ENCODE measurements at regions not wholly inside any gene's neighbourhood (a gene's known extent, or its start where the extent isn't known, plus 50 kb on each side); places are given as distances from the start of the nearest gene placed in this dataset.

GRCh38 chr5:3825531-3826451 is 230.2 kb downstream of the IRX1 start:
- no peak for DNase-seq (ENCODE audit: low read depth)

DNA sequence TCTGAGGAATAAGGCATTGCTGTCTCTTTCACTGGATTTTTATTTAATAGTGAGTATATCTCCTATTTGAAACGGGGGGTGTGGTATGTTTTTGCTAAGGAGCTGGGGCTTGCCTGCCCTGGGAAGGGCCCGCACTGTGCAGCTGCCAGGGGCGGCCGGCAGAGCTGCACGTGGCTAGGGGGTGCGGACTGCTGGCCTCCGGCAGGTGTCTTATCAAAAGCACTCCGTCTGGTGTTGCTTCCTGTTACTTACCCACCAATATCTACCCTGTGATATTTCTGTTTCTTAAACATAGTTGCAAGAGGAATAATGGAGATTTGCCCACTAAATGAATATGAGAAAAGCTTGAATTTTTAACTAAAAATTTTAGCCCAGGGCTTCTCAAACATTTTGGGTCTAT is 232.0 kb downstream of the IRX1 start:
- no peak for DNase-seq (ENCODE audit: low read depth)
- Histone ChIP-seq H3K9ac (ENCODE audit: low read length) (no peak overlapping the region), H3K36me3 (ENCODE audit: control insufficient read depth, insufficient read depth, low read length, severe bottlenecking) (no peaks in the 10 kb centered on the region), H3K4me1 (ENCODE audit: control insufficient read depth, insufficient read depth, low read length) (no peaks in the 10 kb centered on the region), H3K4me3 (ENCODE audit: low read length) (no peak overlapping the region), H3K9me3 (ENCODE audit: control insufficient read depth, low read length) (no peaks in the 10 kb centered on the region), H3K27me3 (replicated peaks; ENCODE audit: control insufficient read depth, insufficient read depth, low read length) (no peaks in the 10 kb centered on the region)

More at GRCh38 chr5:3825531-3826451, 230.2 kb downstream of the IRX1 start:
- Histone ChIP-seq H3K4me1 (ENCODE audit: control insufficient read depth, insufficient read depth, low read length) (no peaks in the 10 kb centered on the region), H3K27me3 (replicated peaks; ENCODE audit: control insufficient read depth, insufficient read depth, low read length) (no peaks in the 10 kb centered on the region), H3K4me3 (ENCODE audit: low read length) (no peak overlapping the region), H3K9ac (ENCODE audit: low read length) (no peak overlapping the region), H3K9me3 (ENCODE audit: control insufficient read depth, low read length) (no peaks in the 10 kb centered on the region), H3K36me3 (ENCODE audit: control insufficient read depth, insufficient read depth, low read length, severe bottlenecking) (no peaks in the 10 kb centered on the region)

DNA sequence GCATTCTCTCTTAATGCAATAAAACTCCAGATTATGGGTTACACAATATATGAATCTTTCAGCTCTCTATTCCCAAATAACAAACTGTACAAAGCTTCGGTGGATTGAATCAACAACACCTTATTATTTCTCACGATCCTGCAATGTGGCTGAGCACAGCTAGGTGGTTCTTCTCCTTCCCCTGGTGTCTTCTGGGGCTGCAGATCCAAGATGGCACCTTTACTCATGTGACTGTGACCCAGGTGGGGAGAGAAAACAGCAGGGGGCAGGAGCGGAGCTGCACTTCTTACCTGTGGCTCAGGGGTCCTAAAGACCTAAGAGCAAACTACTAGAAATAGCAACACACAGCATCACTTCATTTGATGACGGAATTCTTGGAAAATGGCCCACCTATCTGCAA is 233.1 kb downstream of the IRX1 start:
- Histone ChIP-seq H3K9me3 (ENCODE audit: control insufficient read depth, low read length) (no peaks in the 10 kb centered on the region), H3K36me3 (ENCODE audit: control insufficient read depth, insufficient read depth, low read length, severe bottlenecking) (no peaks in the 10 kb centered on the region), H3K4me3 (ENCODE audit: low read length) (no peak overlapping the region), H3K4me1 (ENCODE audit: control insufficient read depth, insufficient read depth, low read length) (no peaks in the 10 kb centered on the region), H3K27me3 (replicated peaks; ENCODE audit: control insufficient read depth, insufficient read depth, low read length) (no peaks in the 10 kb centered on the region), H3K9ac (ENCODE audit: low read length) (no peak overlapping the region)
- no peak for DNase-seq (ENCODE audit: low read depth)

- no peaks in the 10 kb centered on the region for H3K27me3 ChIP-seq (replicated peaks; ENCODE audit: control insufficient read depth, insufficient read depth, low read length)
- H3K36me3 ChIP-seq (ENCODE audit: control insufficient read depth, insufficient read depth, low read length, severe bottlenecking) = no peaks in the 10 kb centered on the region
- H3K9ac ChIP-seq (ENCODE audit: low read length) = no peak overlapping the region
- no peak for DNase-seq (ENCODE audit: low read depth)
- H3K4me1 ChIP-seq (ENCODE audit: control insufficient read depth, insufficient read depth, low read length) = no peaks in the 10 kb centered on the region
- no peak overlapping the region for H3K4me3 ChIP-seq (ENCODE audit: low read length)
- H3K9me3 ChIP-seq (ENCODE audit: control insufficient read depth, low read length) = no peaks in the 10 kb centered on the region
Observed at GRCh38 chr5:3833566-3833965, 237.9 kb downstream of the IRX1 start.

- Histone ChIP-seq H3K4me3 (ENCODE audit: low read length) (no peak overlapping the region), H3K36me3 (ENCODE audit: control insufficient read depth, insufficient read depth, low read length, severe bottlenecking) (no peaks in the 10 kb centered on the region), H3K9ac (ENCODE audit: low read length) (no peak overlapping the region), H3K27me3 (replicated peaks; ENCODE audit: control insufficient read depth, insufficient read depth, low read length) (no peaks in the 10 kb centered on the region), H3K4me1 (ENCODE audit: control insufficient read depth, insufficient read depth, low read length) (no peaks in the 10 kb centered on the region), H3K9me3 (ENCODE audit: control insufficient read depth, low read length) (no peaks in the 10 kb centered on the region)
- DNase-seq (ENCODE audit: low read depth) = no peak
Observed at GRCh38 chr5:3835811-3836210, 240.2 kb downstream of the IRX1 start.

DNA sequence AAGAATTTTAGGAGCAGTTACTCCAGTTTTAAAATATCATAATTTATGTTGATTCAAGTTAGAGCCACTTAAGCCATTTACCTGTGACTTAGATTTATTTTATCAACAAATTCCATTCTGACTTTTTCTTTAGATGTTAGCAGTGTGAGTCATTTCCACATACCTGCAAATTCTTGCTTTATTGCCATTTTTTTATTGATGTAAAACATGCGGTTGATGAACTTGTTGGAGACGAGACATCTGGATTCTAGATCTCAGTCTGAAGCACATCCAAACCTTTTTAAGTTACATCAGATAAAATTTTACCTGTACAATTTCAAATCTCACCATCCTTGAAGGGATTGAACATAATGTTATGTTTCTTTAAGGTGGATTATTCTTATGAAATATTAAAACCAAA is 240.9 kb downstream of the IRX1 start:
- Histone ChIP-seq H3K9ac (ENCODE audit: low read length) (no peak overlapping the region), H3K4me3 (ENCODE audit: low read length) (no peak overlapping the region), H3K27me3 (replicated peaks; ENCODE audit: control insufficient read depth, insufficient read depth, low read length) (no peaks in the 10 kb centered on the region), H3K4me1 (ENCODE audit: control insufficient read depth, insufficient read depth, low read length) (no peaks in the 10 kb centered on the region), H3K9me3 (ENCODE audit: control insufficient read depth, low read length) (no peaks in the 10 kb centered on the region), H3K36me3 (ENCODE audit: control insufficient read depth, insufficient read depth, low read length, severe bottlenecking) (no peaks in the 10 kb centered on the region)
- no peak for DNase-seq (ENCODE audit: low read depth)

DNA sequence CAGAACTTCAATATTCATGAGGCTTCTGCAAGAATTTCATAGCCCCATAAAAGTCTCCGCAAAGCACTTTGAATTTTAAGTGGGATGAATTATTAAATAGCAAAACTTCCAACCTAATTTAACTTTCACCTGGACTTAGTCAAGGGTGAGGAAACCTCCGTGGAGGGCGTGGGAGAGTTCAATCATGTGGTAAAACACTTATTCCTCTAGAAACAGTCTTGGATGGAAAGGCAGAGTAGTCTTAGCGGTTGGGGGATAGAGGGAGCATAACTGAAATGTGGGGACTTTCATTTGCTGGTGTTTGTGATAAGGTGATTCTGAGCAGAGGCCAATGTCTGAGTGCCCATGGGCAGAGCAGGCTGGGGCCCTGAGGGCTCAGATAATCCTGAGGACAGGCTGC is 241.9 kb downstream of the IRX1 start:
- no peak overlapping the region for H3K9ac ChIP-seq (ENCODE audit: low read length)
- H3K27me3 ChIP-seq (replicated peaks; ENCODE audit: control insufficient read depth, insufficient read depth, low read length) = no peaks in the 10 kb centered on the region
- no peak for DNase-seq (ENCODE audit: low read depth)
- H3K4me1 ChIP-seq (ENCODE audit: control insufficient read depth, insufficient read depth, low read length) = no peaks in the 10 kb centered on the region
- H3K4me3 ChIP-seq (ENCODE audit: low read length) = no peak overlapping the region
- H3K9me3 ChIP-seq (ENCODE audit: control insufficient read depth, low read length) = no peaks in the 10 kb centered on the region
- H3K36me3 ChIP-seq (ENCODE audit: control insufficient read depth, insufficient read depth, low read length, severe bottlenecking) = no peaks in the 10 kb centered on the region

- H3K27me3 ChIP-seq (replicated peaks; ENCODE audit: control insufficient read depth, insufficient read depth, low read length) = no peaks in the 10 kb centered on the region
- H3K36me3 ChIP-seq (ENCODE audit: control insufficient read depth, insufficient read depth, low read length, severe bottlenecking) = no peaks in the 10 kb centered on the region
- DNase-seq (ENCODE audit: low read depth) = no peak
- no peaks in the 10 kb centered on the region for H3K4me1 ChIP-seq (ENCODE audit: control insufficient read depth, insufficient read depth, low read length)
- no peak overlapping the region for H3K4me3 ChIP-seq (ENCODE audit: low read length)
- H3K9ac ChIP-seq (ENCODE audit: low read length) = no peak overlapping the region
- H3K9me3 ChIP-seq (ENCODE audit: control insufficient read depth, low read length) = no peaks in the 10 kb centered on the region
Observed at GRCh38 chr5:3839151-3839550, 243.5 kb downstream of the IRX1 start.

DNA sequence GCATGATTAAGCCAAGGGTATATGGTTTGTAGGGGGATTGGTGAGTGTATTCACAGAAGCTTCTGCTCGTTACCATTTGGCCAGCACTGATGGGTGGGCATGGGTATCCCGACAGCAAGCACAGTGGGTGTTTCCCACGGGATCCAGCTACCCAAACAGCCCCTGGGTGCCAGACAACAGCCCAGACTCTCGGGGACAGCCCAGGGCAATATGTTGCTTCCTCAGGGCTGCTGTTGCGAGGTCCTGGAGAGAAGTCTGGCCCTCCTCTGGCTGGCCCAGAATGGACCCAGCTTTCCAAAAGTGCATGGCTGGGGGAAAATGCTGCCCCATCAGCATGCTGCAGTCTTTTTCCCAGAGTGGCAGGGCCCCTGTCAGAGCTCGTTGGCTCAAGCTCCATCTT is 247.0 kb downstream of the IRX1 start:
- H3K4me1 ChIP-seq (ENCODE audit: control insufficient read depth, insufficient read depth, low read length) = no peaks in the 10 kb centered on the region
- no peak overlapping the region for H3K9ac ChIP-seq (ENCODE audit: low read length)
- H3K9me3 ChIP-seq (ENCODE audit: control insufficient read depth, low read length) = peaks cover 10% of the 10 kb centered on the region
- H3K36me3 ChIP-seq (ENCODE audit: control insufficient read depth, insufficient read depth, low read length, severe bottlenecking) = no peaks in the 10 kb centered on the region
- no peaks in the 10 kb centered on the region for H3K27me3 ChIP-seq (replicated peaks; ENCODE audit: control insufficient read depth, insufficient read depth, low read length)
- H3K4me3 ChIP-seq (ENCODE audit: low read length) = no peak overlapping the region
- no peak for DNase-seq (ENCODE audit: low read depth)

- no peak for DNase-seq (ENCODE audit: low read depth)
- Histone ChIP-seq H3K9me3 (ENCODE audit: control insufficient read depth, low read length) (peaks cover 10% of the 10 kb centered on the region), H3K4me1 (ENCODE audit: control insufficient read depth, insufficient read depth, low read length) (no peaks in the 10 kb centered on the region), H3K36me3 (ENCODE audit: control insufficient read depth, insufficient read depth, low read length, severe bottlenecking) (no peaks in the 10 kb centered on the region), H3K27me3 (replicated peaks; ENCODE audit: control insufficient read depth, insufficient read depth, low read length) (no peaks in the 10 kb centered on the region), H3K9ac (ENCODE audit: low read length) (no peak overlapping the region), H3K4me3 (ENCODE audit: low read length) (no peak overlapping the region)
Observed at GRCh38 chr5:3843706-3844105, 248.1 kb downstream of the IRX1 start.

GRCh38 chr5:3844266-3844665 is 248.6 kb downstream of the IRX1 start:
- no peaks in the 10 kb centered on the region for H3K27me3 ChIP-seq (replicated peaks; ENCODE audit: control insufficient read depth, insufficient read depth, low read length)
- no peak for DNase-seq (ENCODE audit: low read depth)
- H3K4me1 ChIP-seq (ENCODE audit: control insufficient read depth, insufficient read depth, low read length) = no peaks in the 10 kb centered on the region
- H3K4me3 ChIP-seq (ENCODE audit: low read length) = no peak overlapping the region
- H3K36me3 ChIP-seq (ENCODE audit: control insufficient read depth, insufficient read depth, low read length, severe bottlenecking) = no peaks in the 10 kb centered on the region
- peaks cover 10% of the 10 kb centered on the region for H3K9me3 ChIP-seq (ENCODE audit: control insufficient read depth, low read length)
- H3K9ac ChIP-seq (ENCODE audit: low read length) = no peak overlapping the region

DNA sequence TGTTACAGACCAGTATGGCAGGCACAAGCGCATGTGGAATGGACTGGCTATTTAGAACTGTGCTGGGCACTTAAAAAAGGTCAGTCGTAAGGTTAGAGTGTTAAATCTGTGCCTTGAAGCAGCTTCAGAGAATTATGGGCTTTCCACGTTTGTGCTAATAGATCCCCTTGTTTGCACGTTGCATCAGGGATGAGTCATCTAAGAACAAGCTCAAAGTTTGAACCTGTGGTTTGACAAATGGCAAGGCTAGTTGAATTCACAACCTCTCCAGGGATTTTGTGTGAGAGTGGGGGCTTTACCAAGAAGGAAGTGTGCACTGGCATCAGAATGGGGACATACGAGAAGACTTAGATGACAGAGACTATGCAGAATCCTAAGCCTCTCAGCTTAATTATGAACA is 249.6 kb downstream of the IRX1 start:
- Histone ChIP-seq H3K9me3 (ENCODE audit: control insufficient read depth, low read length) (peaks cover 10% of the 10 kb centered on the region), H3K9ac (ENCODE audit: low read length) (no peak overlapping the region), H3K4me1 (ENCODE audit: control insufficient read depth, insufficient read depth, low read length) (no peaks in the 10 kb centered on the region), H3K27me3 (replicated peaks; ENCODE audit: control insufficient read depth, insufficient read depth, low read length) (no peaks in the 10 kb centered on the region), H3K4me3 (ENCODE audit: low read length) (no peak overlapping the region), H3K36me3 (ENCODE audit: control insufficient read depth, insufficient read depth, low read length, severe bottlenecking) (no peaks in the 10 kb centered on the region)
- no peak for DNase-seq (ENCODE audit: low read depth)

Measured in adipocyte (in vitro differentiated cells).